ENCODE measurements at regions not wholly inside any gene's neighbourhood (a gene's known extent, or its start where the extent isn't known, plus 50 kb on each side); places are given as distances from the start of the nearest gene placed in this dataset.
"Not testable (repeated sequence)": the region's sequence is repeated elsewhere in the genome, so short reads cannot be mapped to it uniquely, and the experiment has no call there.

DNA sequence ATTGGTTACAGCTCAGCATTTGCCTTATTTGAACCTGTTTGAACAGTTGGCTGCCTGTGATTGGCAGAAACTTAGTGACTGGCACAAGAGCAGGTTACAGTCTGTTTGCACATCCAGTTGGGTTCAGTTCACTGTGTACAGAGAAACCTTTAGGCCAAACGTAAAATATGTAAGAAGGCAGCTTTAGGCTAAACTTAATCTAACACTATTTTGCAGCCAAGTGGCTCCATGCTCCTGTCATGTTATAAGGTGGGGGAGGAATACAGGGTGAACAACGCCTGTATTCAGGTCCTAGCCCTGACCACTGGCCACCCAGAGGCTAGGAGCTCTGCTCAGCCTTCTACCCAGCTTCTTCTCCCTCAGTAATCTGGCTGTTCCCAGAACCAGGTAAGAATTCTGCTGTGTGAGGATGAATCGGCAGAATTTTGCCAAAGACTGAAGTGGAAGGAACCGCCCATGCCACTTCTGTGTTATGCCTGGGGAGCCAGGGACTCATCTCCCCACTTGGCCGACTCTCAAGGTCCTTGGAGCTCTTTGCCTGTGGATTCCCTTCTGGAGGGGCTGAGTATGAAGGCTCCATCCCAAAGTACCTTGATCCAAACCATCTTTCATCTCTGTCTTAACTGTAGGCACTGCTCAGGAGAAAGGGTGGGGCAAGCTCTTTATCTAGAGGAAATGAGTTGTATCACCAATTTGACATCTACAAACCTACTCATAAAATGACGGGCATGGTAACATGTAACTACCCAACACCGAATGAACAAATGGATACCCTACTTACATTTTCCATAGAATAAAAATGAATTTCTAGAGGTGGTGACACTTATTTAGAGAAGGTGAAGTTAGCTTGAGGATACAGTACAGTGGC lies 164.4 kb upstream of the NAMPT start:
- H3K4me3 ChIP-seq (ENCODE audit: low read depth, low read length) = no peak overlapping the region
- no peak for DNase-seq (ENCODE audit: low read depth)
- no peak for TF ChIP-seq CTCF (IDR thresholded peaks at IDR 0.05; ENCODE audit: control insufficient read depth, extremely low read depth, insufficient read depth)

DNA sequence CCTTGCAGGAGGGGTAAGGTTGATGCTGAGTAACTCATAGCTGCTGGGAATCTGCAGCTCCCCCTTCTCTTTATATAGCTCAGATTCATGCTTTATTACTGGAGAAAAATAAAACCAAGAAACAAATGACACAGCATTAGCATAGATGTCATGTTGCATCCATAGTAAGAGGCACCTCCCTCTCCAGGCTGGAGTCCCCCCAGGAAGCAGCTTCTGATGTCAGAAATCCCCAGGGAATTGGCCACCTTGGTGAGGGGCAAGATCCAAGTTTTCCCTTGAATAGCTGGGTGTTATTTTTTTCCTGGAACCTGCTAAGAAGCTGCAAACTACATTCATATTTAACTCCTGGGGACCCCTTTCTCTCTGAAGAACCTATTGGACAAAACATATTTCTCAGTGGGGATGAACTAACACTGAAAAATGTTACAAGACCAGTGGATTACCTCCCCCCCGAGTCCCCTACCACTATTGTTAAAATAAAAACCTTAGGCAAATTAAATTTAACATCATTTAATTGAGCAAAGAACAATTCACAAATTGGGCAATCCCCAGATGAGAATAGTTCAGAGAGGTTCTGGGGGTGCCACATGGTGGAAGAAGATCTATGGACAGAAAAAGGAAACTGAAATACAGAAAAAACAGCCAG lies 163.7 kb upstream of the NAMPT start:
- H3K4me3 ChIP-seq (ENCODE audit: low read depth, low read length) = no peak overlapping the region
- DNase-seq (ENCODE audit: low read depth) = no peak
- no peak for TF ChIP-seq CTCF (IDR thresholded peaks at IDR 0.05; ENCODE audit: control insufficient read depth, extremely low read depth, insufficient read depth)

- DNase-seq (ENCODE audit: low read depth) = no peak
- H3K4me3 ChIP-seq (ENCODE audit: low read depth, low read length) = no peak overlapping the region
Observed at GRCh38 chr7:106447318-106447847, 162.6 kb upstream of the NAMPT start.

DNA sequence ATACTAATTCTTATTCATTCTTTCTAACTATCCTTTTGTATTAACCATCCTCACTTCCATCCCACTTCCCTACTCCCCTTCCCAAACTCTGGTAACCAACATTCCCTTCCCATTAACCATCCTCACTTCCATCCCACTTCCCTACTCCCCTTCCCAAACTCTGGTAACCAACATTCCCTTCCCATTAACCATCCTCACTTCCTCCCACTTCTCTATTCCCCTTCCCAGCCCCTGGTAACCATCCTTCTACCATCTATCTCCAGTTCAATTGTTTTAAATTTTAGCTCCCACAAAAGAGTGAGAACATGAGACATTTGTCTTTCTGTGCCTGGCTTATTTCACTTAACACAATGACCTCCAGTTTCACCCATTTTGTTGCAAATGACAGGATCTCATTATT lies 160.6 kb upstream of the NAMPT start:
- H3K4me3 ChIP-seq (ENCODE audit: low read depth, low read length); DNase-seq (ENCODE audit: low read depth): not testable (repeated sequence)

More at GRCh38 chr7:106447318-106447847, 162.6 kb upstream of the NAMPT start:
- no peak for TF ChIP-seq CTCF (IDR thresholded peaks at IDR 0.05; ENCODE audit: control insufficient read depth, extremely low read depth, insufficient read depth)

DNA sequence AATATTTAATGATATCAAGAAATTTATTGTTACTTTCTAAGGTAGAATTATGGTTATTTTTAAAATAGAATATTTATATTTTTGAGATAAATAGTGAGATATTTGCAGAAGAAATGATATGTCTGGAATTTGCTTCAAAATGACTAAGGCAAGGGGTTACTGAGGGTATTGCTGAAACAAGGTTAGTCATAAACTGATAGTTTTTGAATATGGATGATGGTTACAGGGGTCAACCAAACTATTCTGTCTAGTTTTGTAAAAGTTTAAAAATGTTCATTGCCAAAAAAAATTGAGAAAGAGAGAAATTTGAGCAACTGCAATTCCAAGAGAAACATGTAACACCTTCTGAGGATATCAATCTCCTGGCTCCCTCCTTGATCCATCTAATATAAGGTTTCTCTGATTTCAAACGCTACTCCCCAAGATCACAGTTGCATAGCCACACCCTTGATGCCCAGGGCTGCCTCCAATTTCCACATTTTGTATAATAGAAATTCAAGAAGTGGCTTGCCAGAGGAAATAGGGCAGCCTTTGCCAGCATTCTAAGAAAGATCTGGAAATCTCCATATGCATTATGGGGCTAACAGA lies 159.4 kb upstream of the NAMPT start:
- H3K4me3 ChIP-seq (ENCODE audit: low read depth, low read length) = no peak overlapping the region
- TF ChIP-seq CTCF (IDR thresholded peaks at IDR 0.05; ENCODE audit: control insufficient read depth, extremely low read depth, insufficient read depth) = no peak
- DNase-seq (ENCODE audit: low read depth) = no peak

DNA sequence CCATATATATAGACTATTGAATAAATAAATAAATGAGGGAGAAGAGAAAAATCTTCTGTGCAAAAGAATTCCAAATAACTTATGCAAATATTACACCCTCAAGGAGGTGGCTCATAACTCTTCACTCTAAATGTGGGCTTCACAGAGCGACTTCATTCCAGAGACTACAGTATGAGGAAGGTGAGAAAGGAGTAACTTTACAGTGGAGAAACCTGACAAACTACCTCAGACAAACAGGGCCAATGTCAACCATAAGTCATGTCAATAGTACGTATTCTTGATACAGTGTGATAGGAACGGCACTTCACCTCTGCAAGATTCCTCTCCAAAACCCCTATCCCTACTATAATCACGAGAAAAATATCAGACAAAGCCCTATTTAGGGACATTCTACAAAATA lies 158.4 kb upstream of the NAMPT start:
- no peak overlapping the region for H3K4me3 ChIP-seq (ENCODE audit: low read depth, low read length)
- DNase-seq (ENCODE audit: low read depth) = no peak
- TF ChIP-seq CTCF (IDR thresholded peaks at IDR 0.05; ENCODE audit: control insufficient read depth, extremely low read depth, insufficient read depth) = no peak

- TF ChIP-seq CTCF (IDR thresholded peaks at IDR 0.05; ENCODE audit: control insufficient read depth, extremely low read depth, insufficient read depth) = no peak
- H3K4me3 ChIP-seq (ENCODE audit: low read depth, low read length) = no peak overlapping the region
- no peak for DNase-seq (ENCODE audit: low read depth)
Observed at GRCh38 chr7:106442476-106442875, 157.7 kb upstream of the NAMPT start.

GRCh38 chr7:106441343-106441742 lies 156.6 kb upstream of the NAMPT start:
- H3K4me3 ChIP-seq (ENCODE audit: low read depth, low read length); DNase-seq (ENCODE audit: low read depth): not testable (repeated sequence)

DNA sequence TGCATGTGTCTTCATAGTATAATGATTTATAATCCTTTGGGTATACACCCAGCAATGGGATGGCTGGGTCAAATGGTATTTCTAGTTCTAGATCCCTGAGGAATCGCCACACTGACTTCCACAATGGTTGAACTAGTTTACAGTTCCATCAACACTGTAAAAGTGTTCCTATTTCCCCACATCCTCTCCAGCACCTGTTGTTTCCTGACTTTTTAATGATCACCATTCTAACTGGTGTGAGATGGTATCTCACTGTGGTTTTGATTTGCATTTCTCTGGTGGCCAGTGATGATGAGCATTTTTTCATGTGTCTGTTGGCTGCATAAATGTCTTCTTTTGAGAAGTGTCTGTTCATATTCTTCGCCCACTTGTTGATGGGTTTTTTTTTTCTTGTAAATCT lies 152.2 kb upstream of the NAMPT start:
- not testable (repeated sequence) for DNase-seq (ENCODE audit: low read depth); H3K4me3 ChIP-seq (ENCODE audit: low read depth, low read length)

Measured in LNCaP clone FGC (cell line).